GM12878 (cell line): ENCODE measurements at regions not wholly inside any gene's neighbourhood (a gene's known extent, or its start where the extent isn't known, plus 50 kb on each side); places are given as distances from the start of the nearest gene placed in this dataset.

Experiments
- BMI1 ChIP-seq: fragments of 450-650 bp; IDR thresholded peaks from 2 replicates; pipeline ENCODE4 v1.6.1; 2016; ENCODE audit warnings: mild to moderate bottlenecking, moderate library complexity, borderline replicate concordance
- CHD1 ChIP-seq: IDR thresholded peaks from 2 replicates; pipeline ENCODE4 v1.6.1; 2012; ENCODE audit warnings: low read depth, low read length, improper control_type of control experiment
- HDAC6 ChIP-seq: fragments of 200-600 bp; sonication (generic); IDR thresholded peaks from one replicate; pipeline ENCODE4 v1.8.0; 2017; ENCODE audit warnings: antibody characterized with exemption; ENCODE audit not compliant: unreplicated experiment
- KLF5 ChIP-seq: fragments of 450-650 bp; IDR thresholded peaks from 2 replicates; pipeline ENCODE4 v1.6.1; 2014; ENCODE audit warnings: mild to moderate bottlenecking; ENCODE audit not compliant: partially characterized antibody
- MAX ChIP-seq: IDR thresholded peaks from 2 replicates; pipeline ENCODE4 v1.6.1; 2012; ENCODE audit warnings: low read depth, low read length, improper control_type of control experiment
- NR2C2 ChIP-seq: IDR thresholded peaks from 2 replicates; pipeline ENCODE4 v1.6.1; 2011; ENCODE audit warnings: borderline replicate concordance, low read depth; ENCODE audit not compliant: control insufficient read depth, insufficient read length
- POLR2AphosphoS5 ChIP-seq: IDR thresholded peaks from 2 replicates; pipeline ENCODE4 v1.6.1; 2011; ENCODE audit warnings: mild to moderate bottlenecking, low read length, inconsistent platforms
- RB1 ChIP-seq: fragments of 450-650 bp; formaldehyde crosslinking; IDR thresholded peaks from 2 replicates; pipeline ENCODE4 v1.6.1; 2017; ENCODE audit warnings: mild to moderate bottlenecking, borderline replicate concordance
- SUZ12 ChIP-seq: fragments of 200-600 bp; sonication (generic); IDR thresholded peaks from one replicate; pipeline ENCODE4 v1.6.1; 2018; ENCODE audit warnings: antibody characterized with exemption, mild to moderate bottlenecking; ENCODE audit not compliant: unreplicated experiment
- TARDBP ChIP-seq: IDR thresholded peaks from 2 replicates; pipeline ENCODE4 v1.6.1; 2016; ENCODE audit warnings: borderline replicate concordance
- YBX1 ChIP-seq: fragments of 450-650 bp; IDR thresholded peaks from 2 replicates; pipeline ENCODE4 v1.6.1; 2016; ENCODE audit warnings: antibody characterized with exemption
- ZNF274 ChIP-seq: IDR thresholded peaks from one replicate; pipeline ENCODE4 v1.8.0; 2011; ENCODE audit not compliant: insufficient read length, insufficient read depth

DNA sequence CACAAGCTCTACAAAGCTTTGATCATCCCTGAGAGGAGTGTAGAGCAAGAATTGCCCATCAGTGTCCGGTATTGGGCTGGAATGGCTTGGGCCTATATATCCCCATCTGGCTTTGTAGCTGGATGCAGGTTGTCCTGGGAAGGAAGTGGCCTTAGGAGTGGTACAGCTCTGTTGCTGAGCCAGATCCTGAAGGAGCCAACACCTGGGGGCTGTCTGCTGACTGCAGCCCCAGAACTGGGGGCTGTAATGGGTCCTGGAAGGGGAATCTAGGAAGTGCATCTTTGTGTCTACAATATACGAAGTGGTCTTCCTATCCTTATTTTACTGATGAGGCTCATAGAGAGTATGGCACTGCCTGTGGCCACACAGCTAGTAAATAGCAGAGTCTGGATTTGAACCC lies 145.9 kb downstream of the CDC5L start:
- TF ChIP-seq HDAC6 = no peak
- no peak for TF ChIP-seq SUZ12
- TF ChIP-seq NR2C2 = no peak
- no peak for TF ChIP-seq RB1
- TF ChIP-seq KLF5 = no peak
- TF ChIP-seq POLR2AphosphoS5 = no peak
- TF ChIP-seq CHD1 = no peak
- TF ChIP-seq YBX1 = no peak
- no peak for TF ChIP-seq MAX
- TF ChIP-seq ZNF274 = no peak
- no peak for TF ChIP-seq BMI1
- no peak for TF ChIP-seq TARDBP
